Fibroblast of lung (primary cell): ENCODE measurements at regions not wholly inside any gene's neighbourhood (a gene's known extent, or its start where the extent isn't known, plus 50 kb on each side); places are given as distances from the start of the nearest gene placed in this dataset.

ENCODE experiments used
- DNase-seq, 2 donors: peaks; one replicate each; pipeline versions ENCODE4 v3.0.0 to v3.0.0-alpha.2; 2010; ENCODE audit warnings: low read depth in 2 of 2
- H2AFZ ChIP-seq: 2 replicates; pipeline ENCODE4 v1.5.1; 2012; ENCODE audit warnings: low read length, control low read depth, inconsistent platforms
- H3K27ac ChIP-seq: 2 replicates; pipeline ENCODE4 v1.5.1; 2011; ENCODE audit warnings: low read length, control low read depth; ENCODE audit not compliant: insufficient read depth
- H3K27me3 ChIP-seq: 2 replicates; pipeline ENCODE4 v1.5.1; 2011; ENCODE audit warnings: mild to moderate bottlenecking, low read length; ENCODE audit not compliant: control insufficient read depth, insufficient read depth
- H3K36me3 ChIP-seq: 2 replicates; pipeline ENCODE4 v1.5.1; 2011; ENCODE audit warnings: low read length; ENCODE audit not compliant: control insufficient read depth, insufficient read depth
- H3K4me1 ChIP-seq: 2 replicates; pipeline ENCODE4 v1.5.1; 2011; ENCODE audit warnings: low read length; ENCODE audit not compliant: control insufficient read depth, insufficient read depth; ENCODE audit errors: extremely low read depth
- H3K4me2 ChIP-seq: 2 replicates; pipeline ENCODE4 v1.5.1; 2011; ENCODE audit warnings: low read length, control low read depth; ENCODE audit not compliant: insufficient read depth; ENCODE audit errors: extremely low read depth
- H3K4me3 ChIP-seq, 4 experiments: fragments of 200-600 bp in 1 of 4; sonication (generic) in 1 of 4; replicated peaks in 1 of 4; 2 replicates each; pipeline ENCODE4 v1.5.1; 2011 to 2016; ENCODE audit warnings: low read length in 4 of 4, low read depth in 3 of 4, mild to moderate bottlenecking in 3 of 4, control low read depth in 2 of 4, inconsistent platforms in 1 of 4, mixed read lengths in 1 of 4; ENCODE audit not compliant: insufficient read depth in 1 of 4; ENCODE audit errors: control extremely low read depth in 1 of 4
- H3K79me2 ChIP-seq: 2 replicates; pipeline ENCODE4 v1.5.1; 2012; ENCODE audit warnings: mild to moderate bottlenecking, low read length, inconsistent platforms; ENCODE audit not compliant: control insufficient read depth, insufficient read depth
- H3K9ac ChIP-seq: 2 replicates; pipeline ENCODE4 v1.5.1; 2011; ENCODE audit warnings: mild to moderate bottlenecking, low read length, control low read depth; ENCODE audit not compliant: insufficient read depth
- H3K9me3 ChIP-seq: 2 replicates; pipeline ENCODE4 v1.5.1; 2012; ENCODE audit warnings: low read depth, low read length; ENCODE audit not compliant: control insufficient read depth, insufficient read depth
- H4K20me1 ChIP-seq: 2 replicates; pipeline ENCODE4 v1.5.1; 2011; ENCODE audit warnings: low read length; ENCODE audit not compliant: control insufficient read depth, insufficient read depth; ENCODE audit errors: extremely low read depth
- EZH2 ChIP-seq: IDR thresholded peaks from 2 replicates; pipeline ENCODE4 v1.5.1; 2012; ENCODE audit warnings: low read length, control low read depth, mild to moderate bottlenecking; ENCODE audit errors: missing control alignments
- TF ChIP-seq, protein P1 (sequence below), 2 donors: IDR thresholded peaks in 1 of 2; conservative IDR thresholded peaks in 1 of 2; 1 replicate in 1 of 2; 2 replicates in 1 of 2; pipeline ENCODE4 v1.5.1; 2011 to 2012; ENCODE audit warnings: low read length in 2 of 2, control low read depth in 1 of 2, inconsistent platforms in 1 of 2, low read depth in 1 of 2, mild to moderate bottlenecking in 1 of 2

- H3K4me1 ChIP-seq: no peaks in the 10 kb centered on the region
- no peaks in the 10 kb centered on the region for H3K79me2 ChIP-seq
- peaks cover 3% of the 10 kb centered on the region for H3K27me3 ChIP-seq
- no peaks in the 10 kb centered on the region for H4K20me1 ChIP-seq
- no peak overlapping the region for H3K4me3 ChIP-seq
- no peak overlapping the region for H3K4me2 ChIP-seq
- no peak for DNase-seq
- no peaks in the 10 kb centered on the region for H3K9me3 ChIP-seq
- H3K9ac ChIP-seq: no peak overlapping the region
- TF ChIP-seq EZH2: no peak
- TF ChIP-seq, protein P1, sequence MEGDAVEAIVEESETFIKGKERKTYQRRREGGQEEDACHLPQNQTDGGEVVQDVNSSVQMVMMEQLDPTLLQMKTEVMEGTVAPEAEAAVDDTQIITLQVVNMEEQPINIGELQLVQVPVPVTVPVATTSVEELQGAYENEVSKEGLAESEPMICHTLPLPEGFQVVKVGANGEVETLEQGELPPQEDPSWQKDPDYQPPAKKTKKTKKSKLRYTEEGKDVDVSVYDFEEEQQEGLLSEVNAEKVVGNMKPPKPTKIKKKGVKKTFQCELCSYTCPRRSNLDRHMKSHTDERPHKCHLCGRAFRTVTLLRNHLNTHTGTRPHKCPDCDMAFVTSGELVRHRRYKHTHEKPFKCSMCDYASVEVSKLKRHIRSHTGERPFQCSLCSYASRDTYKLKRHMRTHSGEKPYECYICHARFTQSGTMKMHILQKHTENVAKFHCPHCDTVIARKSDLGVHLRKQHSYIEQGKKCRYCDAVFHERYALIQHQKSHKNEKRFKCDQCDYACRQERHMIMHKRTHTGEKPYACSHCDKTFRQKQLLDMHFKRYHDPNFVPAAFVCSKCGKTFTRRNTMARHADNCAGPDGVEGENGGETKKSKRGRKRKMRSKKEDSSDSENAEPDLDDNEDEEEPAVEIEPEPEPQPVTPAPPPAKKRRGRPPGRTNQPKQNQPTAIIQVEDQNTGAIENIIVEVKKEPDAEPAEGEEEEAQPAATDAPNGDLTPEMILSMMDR (conservative IDR thresholded peaks at IDR 0.05 in 1 of 2, IDR thresholded peaks at IDR 0.05 in 1 of 2; ENCODE audit: low read depth in 1 of 2, low read length in 2 of 2): no peak
- no peak overlapping the region for H3K27ac ChIP-seq
- H3K36me3 ChIP-seq: no peaks in the 10 kb centered on the region
- no peak overlapping the region for H2AFZ ChIP-seq
These were observed 165.2 kb upstream of the APCDD1 start for GRCh38 chr18:10289251-10289650.

DNA sequence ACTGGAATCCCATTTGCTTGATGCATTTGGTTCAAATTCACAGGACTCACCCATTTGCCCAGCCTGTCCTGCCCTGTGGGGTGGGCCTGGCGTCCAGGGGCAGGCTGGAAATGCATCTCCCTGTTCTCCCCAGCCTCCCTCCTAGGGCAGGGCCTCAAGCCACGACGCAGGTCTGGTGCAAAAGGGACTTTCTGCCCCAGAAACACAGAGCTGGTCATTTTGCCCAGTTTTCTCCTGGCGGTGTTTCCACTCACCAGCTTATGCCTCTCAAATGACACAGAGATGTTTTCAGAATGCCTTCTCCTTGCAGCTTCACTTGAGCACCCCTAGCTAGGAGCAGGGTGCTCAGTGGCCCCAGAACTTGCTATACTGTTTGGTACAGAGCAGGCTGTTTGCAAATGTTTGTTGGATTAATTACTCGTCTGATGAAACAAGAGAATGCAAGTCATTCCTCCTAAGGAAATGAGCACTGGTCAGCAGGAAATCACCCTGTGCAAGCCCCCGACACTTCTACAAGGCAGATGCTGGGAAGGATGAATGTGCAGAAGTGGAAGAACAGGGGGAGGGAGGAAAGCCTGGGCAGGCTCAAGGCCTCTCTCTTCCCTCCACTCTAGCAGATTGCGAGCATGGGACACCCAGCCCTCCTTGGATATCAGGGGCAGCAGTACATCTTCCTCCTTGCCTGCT is 164.3 kb upstream of the APCDD1 start:
- no peak overlapping the region for H3K4me3 ChIP-seq
- no peaks in the 10 kb centered on the region for H3K4me1 ChIP-seq
- no peak overlapping the region for H3K27ac ChIP-seq
- no peak overlapping the region for H3K9ac ChIP-seq
- no peaks in the 10 kb centered on the region for H3K9me3 ChIP-seq
- no peak overlapping the region for H3K4me2 ChIP-seq
- H3K79me2 ChIP-seq: no peaks in the 10 kb centered on the region
- no peaks in the 10 kb centered on the region for H4K20me1 ChIP-seq
- H3K27me3 ChIP-seq: no peaks in the 10 kb centered on the region
- H3K36me3 ChIP-seq: no peaks in the 10 kb centered on the region
- TF ChIP-seq, protein P1 (conservative IDR thresholded peaks at IDR 0.05 in 1 of 2, IDR thresholded peaks at IDR 0.05 in 1 of 2; ENCODE audit: low read depth in 1 of 2, low read length in 2 of 2): no peak
- TF ChIP-seq EZH2: no peak
- peak in 1 of 2 donors; percentile 11 for DNase-seq
- H2AFZ ChIP-seq: no peak overlapping the region

DNA sequence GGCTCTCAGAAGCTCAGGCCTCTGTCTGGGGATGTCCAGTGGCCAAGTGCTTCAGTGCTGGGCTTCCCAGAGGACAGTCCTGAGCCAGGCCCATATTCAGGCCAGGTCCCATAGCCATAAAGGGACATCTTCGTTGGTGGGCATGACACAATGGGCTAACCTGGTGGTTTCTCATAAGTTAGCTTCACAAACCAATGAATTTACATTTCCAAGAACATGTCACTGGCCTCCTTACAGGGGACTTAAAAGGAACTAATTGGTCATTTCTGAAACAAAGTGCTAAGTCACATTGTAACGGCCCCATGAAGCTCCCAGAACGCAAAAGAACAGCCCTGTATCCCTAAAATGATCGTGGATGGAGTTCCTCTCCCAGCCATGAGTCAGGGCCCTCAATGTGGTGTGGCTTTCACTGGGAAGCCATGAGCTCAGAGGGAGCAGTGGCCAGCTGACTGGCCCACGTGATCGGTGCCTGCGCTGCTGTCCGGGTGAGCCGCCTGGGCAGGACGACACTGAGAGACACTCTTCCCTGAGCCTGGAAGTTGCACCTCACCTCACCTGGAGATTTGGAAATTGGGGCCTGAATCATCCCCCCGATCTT is 163.7 kb upstream of the APCDD1 start:
- no peaks in the 10 kb centered on the region for H3K9me3 ChIP-seq
- no peaks in the 10 kb centered on the region for H3K79me2 ChIP-seq
- H3K36me3 ChIP-seq: no peaks in the 10 kb centered on the region
- no peak overlapping the region for H3K9ac ChIP-seq
- H3K4me1 ChIP-seq: no peaks in the 10 kb centered on the region
- H3K4me2 ChIP-seq: no peak overlapping the region
- no peak for TF ChIP-seq EZH2
- TF ChIP-seq, protein P1 (conservative IDR thresholded peaks at IDR 0.05 in 1 of 2, IDR thresholded peaks at IDR 0.05 in 1 of 2; ENCODE audit: low read depth in 1 of 2, low read length in 2 of 2): no peak
- no peak overlapping the region for H3K4me3 ChIP-seq
- DNase-seq: no peak
- no peaks in the 10 kb centered on the region for H3K27me3 ChIP-seq
- H3K27ac ChIP-seq: no peak overlapping the region
- no peaks in the 10 kb centered on the region for H4K20me1 ChIP-seq
- H2AFZ ChIP-seq: no peak overlapping the region
